AG08396 (cell line): ENCODE measurements at regions not wholly inside any gene's neighbourhood (a gene's known extent, or its start where the extent isn't known, plus 50 kb on each side); places are given as distances from the start of the nearest gene placed in this dataset.

Source experiments
- DNase-seq: peaks from one replicate; pipeline ENCODE4 v3.0.0; 2012; ENCODE audit warnings: low spot score, mixed read lengths

GRCh38 chr1:118340928-118341910 lies 156.2 kb upstream of the SPAG17 start:
- DNase-seq, result no peak

GRCh38 chr1:118339400-118340124 lies 154.5 kb upstream of the SPAG17 start:
- DNase-seq, result no peak

GRCh38 chr1:118338936-118339335 lies 153.9 kb upstream of the SPAG17 start:
- no peak for DNase-seq

GRCh38 chr1:118337346-118337745 lies 152.3 kb upstream of the SPAG17 start:
- no peak for DNase-seq

- DNase-seq, result peak; percentile 6
Measured at GRCh38 chr1:118335331-118335732, 150.3 kb upstream of the SPAG17 start.

- DNase-seq, result no peak
Measured at GRCh38 chr1:118334506-118334905, 149.5 kb upstream of the SPAG17 start.

- DNase-seq, result no peak
Measured at GRCh38 chr1:118333601-118334210, 148.7 kb upstream of the SPAG17 start.

GRCh38 chr1:118326960-118327629 lies 142.1 kb upstream of the SPAG17 start:
- no peak for DNase-seq

- no peak for DNase-seq
Measured at GRCh38 chr1:118325550-118326225, 140.7 kb upstream of the SPAG17 start.

GRCh38 chr1:118323246-118323645 lies 138.2 kb upstream of the SPAG17 start:
- no peak for DNase-seq

- DNase-seq, result no peak
Measured at GRCh38 chr1:118322331-118322730, 137.3 kb upstream of the SPAG17 start.

- no peak for DNase-seq
Measured at GRCh38 chr1:118321840-118322239, 136.8 kb upstream of the SPAG17 start.

- no peak for DNase-seq
Measured at GRCh38 chr1:118317842-118318614, 133.0 kb upstream of the SPAG17 start.

GRCh38 chr1:118306851-118307250 lies 121.8 kb upstream of the SPAG17 start:
- DNase-seq, result no peak

- DNase-seq, result peak; percentile 15
Measured at GRCh38 chr1:118304722-118305359, 119.8 kb upstream of the SPAG17 start.

GRCh38 chr1:118303534-118303933 lies 118.5 kb upstream of the SPAG17 start:
- no peak for DNase-seq

- no peak for DNase-seq
Measured at GRCh38 chr1:118303064-118303463, 118.0 kb upstream of the SPAG17 start.

GRCh38 chr1:118302145-118302544 lies 117.1 kb upstream of the SPAG17 start:
- no peak for DNase-seq

GRCh38 chr1:118300808-118301207 lies 115.8 kb upstream of the SPAG17 start:
- no peak for DNase-seq

GRCh38 chr1:118298397-118298796 lies 113.4 kb upstream of the SPAG17 start:
- no peak for DNase-seq
